Naive thymus-derived CD4-positive, alpha-beta T cell (primary cell): ENCODE measurements at regions not wholly inside any gene's neighbourhood (a gene's known extent, or its start where the extent isn't known, plus 50 kb on each side); places are given as distances from the start of the nearest gene placed in this dataset.

ENCODE experiments used
- ATAC-seq: fragments of 150-1000 bp; cut with Tn5 transposase; 2 replicates; pipeline ENCODE4 v1.10.0; 2021; ENCODE audit warnings: mild to moderate bottlenecking, moderate library complexity
- CTCF ChIA-PET: fragments of 350-600 bp; sonication (Branson Sonifier 250); formaldehyde crosslinking; loops from one replicate; lab custom pipeline; 2021; ENCODE audit warnings: antibody characterized with exemption; lab: Charles Lee
- POLR2A ChIA-PET: fragments of 350-600 bp; sonication (Branson Sonifier 250); formaldehyde crosslinking; loops from one replicate; lab custom pipeline; 2021; ENCODE audit warnings: antibody characterized with exemption, inconsistent platforms; lab: Charles Lee
- DNase-seq, 9 donors: peaks; one replicate each; pipeline versions ENCODE4 v3.0.0 to v3.0.0-alpha.2; 2020 to 2022; ENCODE audit warnings: mixed read lengths in 1 of 9
- H3K27ac ChIP-seq: one replicate; pipeline ENCODE4 v1.7.0; 2013; ENCODE audit warnings: mild to moderate bottlenecking, low read depth, low read length, moderate library complexity
- H3K27me3 ChIP-seq, 2 donors: one replicate each; pipeline ENCODE4 v1.7.0; 2013; ENCODE audit warnings: low read length in 2 of 2, mild to moderate bottlenecking in 2 of 2, moderate library complexity in 2 of 2; ENCODE audit not compliant: control insufficient read depth in 2 of 2, insufficient read depth in 2 of 2
- H3K36me3 ChIP-seq, 3 experiments: 1 replicate in 2 of 3; 2 replicates in 1 of 3; pipeline ENCODE4 v1.7.0; 2013; ENCODE audit warnings: low read length in 3 of 3, mild to moderate bottlenecking in 3 of 3, moderate library complexity in 1 of 3; ENCODE audit not compliant: insufficient read depth in 3 of 3, control insufficient read depth in 2 of 3
- H3K4me1 ChIP-seq, 2 donors: one replicate each; pipeline ENCODE4 v1.7.0; 2013; ENCODE audit warnings: low read length in 2 of 2, mild to moderate bottlenecking in 2 of 2, moderate library complexity in 1 of 2; ENCODE audit not compliant: control insufficient read depth in 2 of 2, insufficient read depth in 2 of 2
- H3K4me3 ChIP-seq: 2 replicates; pipeline ENCODE4 v1.7.0; 2013; ENCODE audit warnings: mild to moderate bottlenecking, low read length
- H3K9me3 ChIP-seq, 3 experiments: 1 replicate in 2 of 3; 2 replicates in 1 of 3; pipeline ENCODE4 v1.7.0; 2013; ENCODE audit warnings: low read length in 3 of 3; ENCODE audit not compliant: control insufficient read depth in 2 of 3
- H3K27ac Mint-ChIP-seq, 9 donors: one replicate each; pipeline ENCODE4 v1.8.0; 2020 to 2022; ENCODE audit warnings: mixed read lengths in 9 of 9, mild to moderate bottlenecking in 8 of 9, moderate library complexity in 5 of 9, inconsistent platforms in 2 of 9
- H3K27me3 Mint-ChIP-seq, 5 donors: one replicate each; pipeline ENCODE4 v1.8.0; 2021 to 2022; ENCODE audit warnings: mixed read lengths in 5 of 5, mild to moderate bottlenecking in 1 of 5
- H3K36me3 Mint-ChIP-seq, 5 donors: one replicate each; pipeline ENCODE4 v1.8.0; 2020 to 2022; ENCODE audit warnings: mixed read lengths in 5 of 5, mild to moderate bottlenecking in 3 of 5, inconsistent platforms in 1 of 5
- H3K4me1 Mint-ChIP-seq, 7 donors: one replicate each; pipeline ENCODE4 v1.8.0; 2020 to 2022; ENCODE audit warnings: mixed read lengths in 7 of 7, mild to moderate bottlenecking in 3 of 7, inconsistent platforms in 1 of 7
- H3K4me3 Mint-ChIP-seq, 10 donors: one replicate each; pipeline ENCODE4 v1.8.0; 2020 to 2022; ENCODE audit warnings: mild to moderate bottlenecking in 10 of 10, mixed read lengths in 10 of 10, moderate library complexity in 6 of 10, inconsistent platforms in 2 of 10
- H3K9me3 Mint-ChIP-seq, 11 donors: one replicate each; pipeline ENCODE4 v1.8.0; 2020 to 2022; ENCODE audit warnings: mixed read lengths in 11 of 11, mild to moderate bottlenecking in 4 of 11, inconsistent platforms in 1 of 11, moderate library complexity in 1 of 11
- intact Hi-C, 2 donors: fragments of 100-400 bp; cut with micrococcal nuclease; formaldehyde crosslinking; loops; one replicate each; pipeline ENCODE4 v1.15.1; 2023

DNA sequence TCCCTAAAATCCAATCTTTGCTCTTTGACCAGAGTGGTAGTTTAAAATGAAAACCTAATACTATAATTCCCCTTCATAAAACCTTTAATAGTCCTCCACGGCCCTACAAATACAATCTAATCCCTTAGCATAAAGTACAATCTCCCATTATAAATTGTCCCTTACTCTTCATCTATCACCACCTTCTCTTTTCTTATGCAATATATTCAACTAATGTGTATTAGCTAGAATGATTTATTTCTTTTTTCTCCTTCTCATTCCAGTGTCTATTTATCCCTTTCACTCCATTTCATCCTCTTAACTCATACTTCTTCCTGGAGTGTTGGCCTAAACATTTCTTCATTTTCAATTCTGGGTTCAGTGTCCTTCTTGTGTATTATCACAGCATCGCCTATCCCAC lies 872.1 kb upstream of the PCDH20 start:
- Mint-ChIP-seq H3K4me1 (no peaks in the 10 kb centered on the region), H3K4me3 (no peak overlapping the region), H3K27ac (no peak overlapping the region), H3K9me3 (peaks cover 0 to 18% (median 7%) of the 10 kb centered on the region in 11 donors), H3K27me3 (no peaks in the 10 kb centered on the region), H3K36me3 (no peaks in the 10 kb centered on the region)
- H3K4me3 ChIP-seq = no peak overlapping the region
- H3K27me3 ChIP-seq = no peaks in the 10 kb centered on the region
- H3K27ac ChIP-seq = no peak overlapping the region
- H3K9me3 ChIP-seq = no peaks in the 10 kb centered on the region
- intact Hi-C loops = no loop called here
- no peaks in the 10 kb centered on the region for H3K4me1 ChIP-seq
- CTCF ChIA-PET = no interaction called here
- no peak for DNase-seq
- POLR2A ChIA-PET = no interaction called here
- no peaks in the 10 kb centered on the region for H3K36me3 ChIP-seq
- no peak for ATAC-seq

GRCh38 chr13:62280590-62280989 lies 864.9 kb upstream of the PCDH20 start:
- no peaks in the 10 kb centered on the region for H3K9me3 ChIP-seq
- Mint-ChIP-seq H3K9me3 (peaks cover 0 to 15% (median 2%) of the 10 kb centered on the region in 11 donors), H3K27me3 (no peaks in the 10 kb centered on the region), H3K36me3 (no peaks in the 10 kb centered on the region), H3K27ac (no peak overlapping the region), H3K4me3 (no peak overlapping the region), H3K4me1 (no peaks in the 10 kb centered on the region)
- no peak for ATAC-seq
- H3K27ac ChIP-seq = no peak overlapping the region
- DNase-seq = no peak
- no peaks in the 10 kb centered on the region for H3K36me3 ChIP-seq
- H3K4me1 ChIP-seq = no peaks in the 10 kb centered on the region
- no peaks in the 10 kb centered on the region for H3K27me3 ChIP-seq
- intact Hi-C loops = no loop called here
- POLR2A ChIA-PET = no interaction called here
- CTCF ChIA-PET = no interaction called here
- H3K4me3 ChIP-seq = no peak overlapping the region

DNA sequence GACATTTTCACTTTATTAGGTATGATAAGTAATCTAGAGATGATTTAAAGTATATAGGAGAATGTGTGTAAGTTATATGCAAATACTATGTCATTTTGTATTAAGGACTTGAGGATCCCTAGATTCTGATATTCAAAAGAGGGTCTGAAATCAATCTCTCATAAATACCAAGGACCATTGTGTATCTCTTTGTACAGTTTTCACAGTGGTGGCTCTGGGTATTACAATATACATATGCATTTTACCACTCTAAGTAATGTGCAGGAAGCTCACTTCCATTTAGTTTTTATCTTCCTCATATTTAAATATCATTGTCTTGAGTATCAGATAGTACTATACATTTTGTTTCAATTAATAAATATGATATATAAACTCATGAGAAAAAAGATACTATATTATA lies 862.6 kb upstream of the PCDH20 start:
- H3K27ac Mint-ChIP-seq = no peak overlapping the region
- H3K9me3 Mint-ChIP-seq = peaks cover 0 to 21% (median 4%) of the 10 kb centered on the region in 11 donors
- POLR2A ChIA-PET = no interaction called here
- DNase-seq (no peak), ATAC-seq (no peak)
- H3K4me3 ChIP-seq = no peak overlapping the region
- intact Hi-C loops = no loop called here
- no peaks in the 10 kb centered on the region for H3K27me3 Mint-ChIP-seq
- no peaks in the 10 kb centered on the region for H3K4me1 Mint-ChIP-seq
- no peak overlapping the region for H3K4me3 Mint-ChIP-seq
- CTCF ChIA-PET = no interaction called here
- no peaks in the 10 kb centered on the region for H3K36me3 Mint-ChIP-seq
- H3K9me3 ChIP-seq = no peaks in the 10 kb centered on the region
- no peaks in the 10 kb centered on the region for H3K4me1 ChIP-seq
- no peak overlapping the region for H3K27ac ChIP-seq
- no peaks in the 10 kb centered on the region for H3K36me3 ChIP-seq
- H3K27me3 ChIP-seq = no peaks in the 10 kb centered on the region

DNA sequence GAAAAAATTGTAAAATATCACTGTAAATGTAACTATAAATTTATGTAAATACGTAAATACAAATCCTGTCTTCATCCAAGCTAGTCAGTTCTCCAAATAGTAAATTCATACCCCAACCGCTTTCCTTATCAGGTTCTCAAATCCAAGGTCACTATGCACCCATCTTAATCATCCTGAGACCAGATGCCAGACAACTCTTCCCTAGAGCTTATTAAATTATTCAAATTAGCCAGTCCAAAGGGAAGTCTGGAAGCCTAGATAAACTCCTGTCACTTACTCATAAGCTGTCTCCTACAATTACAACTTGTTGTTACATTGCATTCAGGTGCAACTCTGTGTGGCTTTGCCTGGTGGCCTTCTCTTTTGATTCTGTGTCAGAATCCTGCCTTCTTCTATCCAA lies 836.1 kb upstream of the PCDH20 start:
- CTCF ChIA-PET = no interaction called here
- Histone ChIP-seq H3K27ac (no peak overlapping the region), H3K4me1 (no peaks in the 10 kb centered on the region), H3K9me3 (no peaks in the 10 kb centered on the region), H3K4me3 (no peak overlapping the region), H3K36me3 (no peaks in the 10 kb centered on the region), H3K27me3 (no peaks in the 10 kb centered on the region)
- Mint-ChIP-seq H3K27ac (no peak overlapping the region), H3K4me3 (no peak overlapping the region), H3K27me3 (no peaks in the 10 kb centered on the region), H3K9me3 (peaks cover 4 to 18% (median 6%) of the 10 kb centered on the region in 11 donors), H3K36me3 (no peaks in the 10 kb centered on the region), H3K4me1 (no peaks in the 10 kb centered on the region)
- POLR2A ChIA-PET = no interaction called here
- intact Hi-C loops = no loop called here
- no peak for ATAC-seq
- no peak for DNase-seq

DNA sequence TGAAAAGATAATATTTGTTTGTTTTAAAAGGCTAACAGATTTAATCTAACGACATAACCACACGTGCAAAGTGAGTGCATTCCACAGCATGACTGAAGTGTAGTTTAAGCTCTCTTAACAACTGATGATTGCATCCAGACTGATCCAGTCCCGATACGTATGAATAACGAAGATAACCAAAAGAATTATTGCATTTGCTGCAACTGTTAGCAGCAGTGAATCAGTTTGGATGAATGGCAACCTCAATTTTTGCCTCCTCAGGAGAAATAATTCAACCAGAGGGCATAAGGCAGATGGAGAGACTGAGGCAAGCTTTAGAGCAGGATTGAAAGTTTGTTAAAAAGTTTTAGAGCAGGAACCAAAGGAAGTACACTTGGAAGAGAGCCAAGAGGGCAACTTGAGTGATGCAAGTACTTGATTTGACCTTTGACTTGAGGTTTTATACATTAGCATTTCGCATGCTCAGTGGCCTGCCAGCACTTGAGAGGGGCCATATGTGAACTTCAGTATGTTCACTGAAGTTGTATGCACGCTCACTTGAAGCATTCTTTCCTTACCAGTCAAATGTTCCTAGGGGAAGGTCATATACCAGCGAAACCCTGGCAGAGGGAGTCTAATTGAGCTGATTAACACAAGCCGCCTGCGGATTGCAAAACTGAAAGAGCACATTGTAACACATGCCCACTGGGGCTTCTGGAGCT lies 835.0 kb upstream of the PCDH20 start:
- H3K36me3 ChIP-seq = no peaks in the 10 kb centered on the region
- H3K4me3 Mint-ChIP-seq = no peak overlapping the region
- H3K27ac ChIP-seq = no peak overlapping the region
- ATAC-seq (no peak), DNase-seq (no peak)
- no peak overlapping the region for H3K27ac Mint-ChIP-seq
- H3K9me3 Mint-ChIP-seq = peaks cover 0 to 13% (median 5%) of the 10 kb centered on the region in 11 donors
- H3K36me3 Mint-ChIP-seq = no peaks in the 10 kb centered on the region
- intact Hi-C loops = no loop called here
- H3K4me1 Mint-ChIP-seq = no peaks in the 10 kb centered on the region
- CTCF ChIA-PET = no interaction called here
- no peaks in the 10 kb centered on the region for H3K27me3 Mint-ChIP-seq
- H3K4me1 ChIP-seq = no peaks in the 10 kb centered on the region
- H3K9me3 ChIP-seq = no peaks in the 10 kb centered on the region
- no peak overlapping the region for H3K4me3 ChIP-seq
- H3K27me3 ChIP-seq = no peaks in the 10 kb centered on the region
- POLR2A ChIA-PET = interaction anchor here (0.7 kb wide), 1 partner anchor 83 kb away, joined by 3 read pairs; no protein-coding TSS in a partner anchor

- Histone ChIP-seq H3K27ac (no peak overlapping the region), H3K4me1 (no peaks in the 10 kb centered on the region), H3K9me3 (no peaks in the 10 kb centered on the region), H3K27me3 (no peaks in the 10 kb centered on the region), H3K4me3 (no peak overlapping the region), H3K36me3 (no peaks in the 10 kb centered on the region)
- no peaks in the 10 kb centered on the region for H3K27me3 Mint-ChIP-seq
- ChIA-PET CTCF (no interaction called here), POLR2A (no interaction called here)
- H3K36me3 Mint-ChIP-seq = no peaks in the 10 kb centered on the region
- no peaks in the 10 kb centered on the region for H3K4me1 Mint-ChIP-seq
- peaks cover 0 to 12% (median 4%) of the 10 kb centered on the region in 11 donors for H3K9me3 Mint-ChIP-seq
- no peak for DNase-seq
- intact Hi-C loops = no loop called here
- no peak for ATAC-seq
- no peak overlapping the region for H3K27ac Mint-ChIP-seq
- no peak overlapping the region for H3K4me3 Mint-ChIP-seq
These were observed 830.9 kb upstream of the PCDH20 start for GRCh38 chr13:62246581-62246980.

DNA sequence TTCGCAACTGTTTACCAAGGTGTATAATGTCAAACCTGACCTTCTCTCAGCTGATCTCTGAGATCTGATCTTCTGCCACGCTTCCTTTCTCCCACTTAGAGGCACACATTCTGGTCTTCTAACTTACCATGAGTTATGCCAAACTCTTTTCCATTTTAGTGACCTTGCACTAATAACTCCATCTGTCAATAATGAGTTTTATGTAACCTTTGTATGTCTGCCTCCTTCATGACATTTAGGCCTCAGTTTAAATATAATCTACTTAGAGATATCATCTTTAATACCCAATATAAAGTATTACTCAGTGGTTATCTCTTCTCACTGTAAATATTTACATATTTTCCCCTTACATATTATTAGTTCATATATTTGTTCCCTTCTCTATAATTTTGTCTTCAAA lies 827.5 kb upstream of the PCDH20 start:
- Histone ChIP-seq H3K36me3 (no peaks in the 10 kb centered on the region), H3K27me3 (no peaks in the 10 kb centered on the region), H3K4me1 (no peaks in the 10 kb centered on the region), H3K27ac (no peak overlapping the region), H3K4me3 (no peak overlapping the region), H3K9me3 (no peaks in the 10 kb centered on the region)
- Mint-ChIP-seq H3K36me3 (no peaks in the 10 kb centered on the region), H3K27ac (no peak overlapping the region), H3K4me1 (no peaks in the 10 kb centered on the region), H3K9me3 (peaks cover 0 to 13% (median 2%) of the 10 kb centered on the region in 11 donors), H3K4me3 (no peak overlapping the region), H3K27me3 (no peaks in the 10 kb centered on the region)
- ChIA-PET POLR2A (no interaction called here), CTCF (no interaction called here)
- DNase-seq (no peak), ATAC-seq (no peak)
- intact Hi-C loops = no loop called here
